ENCODE measurements at regions not wholly inside any gene's neighbourhood (a gene's known extent, or its start where the extent isn't known, plus 50 kb on each side); places are given as distances from the start of the nearest gene placed in this dataset.

GRCh38 chr10:25707572-25707971 is 226.5 kb upstream of the MYO3A start:
- Histone ChIP-seq H3K4me2 (no peak overlapping the region), H3K4me1 (no peaks in the 10 kb centered on the region), H3K27me3 (no peaks in the 10 kb centered on the region), H3K9me3 (ENCODE audit: low read depth) (no peaks in the 10 kb centered on the region), H3K27ac (no peak overlapping the region), H3K4me3 (no peak overlapping the region), H2AFZ (replicated peaks) (no peak overlapping the region), H3K36me3 (no peaks in the 10 kb centered on the region), H3K9ac (no peak overlapping the region), H3F3A (ENCODE audit: low read depth) (peaks cover 3% of the 10 kb centered on the region), H3K79me2 (ENCODE audit: low read depth) (no peaks in the 10 kb centered on the region), H4K20me1 (ENCODE audit: low read depth) (no peaks in the 10 kb centered on the region)
- Mint-ChIP-seq H3K36me3 (no peaks in the 10 kb centered on the region), H3K27ac (no peak overlapping the region), H3K9me3 (peaks cover 4% of the 10 kb centered on the region), H3K4me1 (no peaks in the 10 kb centered on the region), H3K27me3 (ENCODE audit: insufficient read depth, low read depth) (peaks cover 3% of the 10 kb centered on the region), H3K4me3 (no peak overlapping the region)
- DNase-seq (ENCODE audit: low spot score) = no peak
- no peak for TF ChIP-seq CTCF (IDR thresholded peaks at IDR 0.05)
- no peak for TF ChIP-seq EZH2 (IDR thresholded peaks at IDR 0.05)
- no peak for TF ChIP-seq EZH2phosphoT487 (IDR thresholded peaks at IDR 0.05)

DNA sequence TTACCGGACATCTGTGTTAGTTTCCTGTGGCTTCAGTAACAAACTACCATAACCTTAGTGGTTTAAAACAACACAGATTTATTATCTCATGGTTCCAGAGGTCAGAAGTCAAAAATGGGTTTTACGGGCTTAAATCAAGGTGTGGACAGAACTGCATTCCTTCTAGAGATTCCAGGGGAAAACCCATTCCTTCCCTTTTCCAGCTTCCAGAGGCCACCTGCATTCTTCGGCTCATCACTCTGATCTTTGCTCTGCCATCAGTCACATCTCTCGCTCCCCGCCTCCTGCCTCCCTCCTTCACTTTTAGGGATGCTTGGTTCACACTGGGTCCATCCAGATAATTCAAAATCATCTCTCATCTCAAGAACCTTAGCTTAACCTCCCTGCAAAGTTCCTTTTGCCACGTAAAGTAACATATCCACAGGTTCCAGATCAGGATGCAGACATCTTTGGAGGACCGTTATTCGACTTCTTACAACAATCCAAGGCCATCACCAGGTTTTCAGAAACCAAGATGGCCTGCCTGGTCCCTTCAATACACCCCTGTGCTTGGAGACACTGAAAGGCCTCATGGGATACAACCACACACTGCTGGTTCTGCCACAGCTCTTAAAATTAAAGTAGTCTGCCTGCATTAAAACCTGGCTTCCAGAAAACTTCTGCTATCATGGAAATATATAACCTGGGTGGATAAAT is 225.9 kb upstream of the MYO3A start:
- H3K27ac ChIP-seq = no peak overlapping the region
- Mint-ChIP-seq H3K9me3 (peaks cover 4% of the 10 kb centered on the region), H3K27me3 (ENCODE audit: insufficient read depth, low read depth) (peaks cover 3% of the 10 kb centered on the region), H3K4me3 (no peak overlapping the region), H3K36me3 (no peaks in the 10 kb centered on the region), H3K27ac (no peak overlapping the region), H3K4me1 (no peaks in the 10 kb centered on the region)
- H3K9ac ChIP-seq = no peak overlapping the region
- H3F3A ChIP-seq (ENCODE audit: low read depth) = peaks cover 3% of the 10 kb centered on the region
- H3K9me3 ChIP-seq (ENCODE audit: low read depth) = no peaks in the 10 kb centered on the region
- no peaks in the 10 kb centered on the region for H3K27me3 ChIP-seq
- no peak overlapping the region for H3K4me2 ChIP-seq
- H3K4me1 ChIP-seq = no peaks in the 10 kb centered on the region
- no peaks in the 10 kb centered on the region for H4K20me1 ChIP-seq (ENCODE audit: low read depth)
- no peak overlapping the region for H3K4me3 ChIP-seq
- no peak for TF ChIP-seq EZH2phosphoT487 (IDR thresholded peaks at IDR 0.05)
- no peak for TF ChIP-seq EZH2 (IDR thresholded peaks at IDR 0.05)
- no peak for TF ChIP-seq CTCF (IDR thresholded peaks at IDR 0.05)
- no peak for DNase-seq (ENCODE audit: low spot score)
- no peaks in the 10 kb centered on the region for H3K36me3 ChIP-seq
- no peaks in the 10 kb centered on the region for H3K79me2 ChIP-seq (ENCODE audit: low read depth)
- no peak overlapping the region for H2AFZ ChIP-seq (replicated peaks)

DNA sequence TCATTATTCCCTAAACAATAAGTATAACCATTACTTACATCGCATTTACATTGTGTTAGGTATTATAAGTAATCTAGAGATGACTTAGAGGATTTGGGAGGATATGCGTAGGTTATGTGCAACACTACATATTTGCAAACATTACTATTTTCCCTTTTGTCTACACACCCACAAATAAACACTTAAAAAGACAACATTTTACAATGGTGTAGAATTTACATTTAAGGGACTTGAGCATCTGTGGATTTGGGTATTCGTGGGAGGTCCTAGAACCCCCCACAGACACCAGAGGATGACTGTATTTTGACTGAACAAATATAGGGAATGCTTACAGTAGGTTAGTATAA is 220.2 kb upstream of the MYO3A start:
- TF ChIP-seq CTCF (IDR thresholded peaks at IDR 0.05) (no peak), EZH2 (IDR thresholded peaks at IDR 0.05) (no peak), EZH2phosphoT487 (IDR thresholded peaks at IDR 0.05) (no peak)
- Mint-ChIP-seq H3K27me3 (ENCODE audit: insufficient read depth, low read depth) (peaks cover 2% of the 10 kb centered on the region), H3K9me3 (peaks cover 17% of the 10 kb centered on the region), H3K4me1 (no peaks in the 10 kb centered on the region), H3K27ac (no peak overlapping the region), H3K4me3 (no peak overlapping the region), H3K36me3 (no peaks in the 10 kb centered on the region)
- Histone ChIP-seq H2AFZ (replicated peaks) (no peak overlapping the region), H3K79me2 (ENCODE audit: low read depth) (no peaks in the 10 kb centered on the region), H4K20me1 (ENCODE audit: low read depth) (no peaks in the 10 kb centered on the region), H3K27ac (no peak overlapping the region), H3K9ac (no peak overlapping the region), H3K27me3 (no peaks in the 10 kb centered on the region), H3K4me1 (no peaks in the 10 kb centered on the region), H3K4me3 (no peak overlapping the region), H3K36me3 (no peaks in the 10 kb centered on the region), H3K9me3 (ENCODE audit: low read depth) (no peaks in the 10 kb centered on the region), H3F3A (ENCODE audit: low read depth) (no peaks in the 10 kb centered on the region), H3K4me2 (no peak overlapping the region)
- DNase-seq (ENCODE audit: low spot score) = no peak

Measured in neural progenitor cell (in vitro differentiated cells).